ENCODE measurements at regions not wholly inside any gene's neighbourhood (a gene's known extent, or its start where the extent isn't known, plus 50 kb on each side); places are given as distances from the start of the nearest gene placed in this dataset.

DNA sequence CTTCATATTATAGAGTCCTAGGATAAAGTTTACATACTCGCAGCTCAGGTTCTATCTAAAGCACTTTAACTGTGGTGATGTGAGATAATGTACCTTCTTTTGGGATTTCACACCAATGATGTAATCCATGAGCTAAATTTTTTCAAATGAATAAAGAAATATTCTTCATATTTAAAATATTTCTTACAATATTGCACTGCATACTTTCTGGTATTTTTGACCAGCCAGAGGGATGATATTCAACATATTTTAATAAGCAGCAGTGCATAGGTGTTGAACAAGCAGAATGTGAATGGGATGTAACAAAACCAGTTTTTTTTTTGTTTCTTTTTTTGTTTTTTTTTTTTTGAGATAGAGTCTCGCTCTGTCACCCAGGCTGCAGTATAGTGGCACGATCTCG, 73.2 kb upstream of the TRIM24 start:
- Histone ChIP-seq H3K9me3 (no peaks in the 10 kb centered on the region), H3K4me3 (no peak overlapping the region), H3K36me3 (no peaks in the 10 kb centered on the region), H3K4me1 (replicated peaks) (no peaks in the 10 kb centered on the region), H3K27ac (no peak overlapping the region), H3K27me3 (replicated peaks; ENCODE audit: insufficient read depth) (no peaks in the 10 kb centered on the region)
- WGBS = 89% methylated on average over 4 of the region's 4 CpGs
- TF ChIP-seq CTCF (IDR thresholded peaks at IDR 0.05) = no peak
- no peak for TF ChIP-seq POLR2A (IDR thresholded peaks at IDR 0.05)
- no peak for TF ChIP-seq POLR2AphosphoS5 (IDR thresholded peaks at IDR 0.05)
- intact Hi-C loops (cut with DNase I) = no loop called here
- DNase-seq (ENCODE audit: low spot score) = no peak

DNA sequence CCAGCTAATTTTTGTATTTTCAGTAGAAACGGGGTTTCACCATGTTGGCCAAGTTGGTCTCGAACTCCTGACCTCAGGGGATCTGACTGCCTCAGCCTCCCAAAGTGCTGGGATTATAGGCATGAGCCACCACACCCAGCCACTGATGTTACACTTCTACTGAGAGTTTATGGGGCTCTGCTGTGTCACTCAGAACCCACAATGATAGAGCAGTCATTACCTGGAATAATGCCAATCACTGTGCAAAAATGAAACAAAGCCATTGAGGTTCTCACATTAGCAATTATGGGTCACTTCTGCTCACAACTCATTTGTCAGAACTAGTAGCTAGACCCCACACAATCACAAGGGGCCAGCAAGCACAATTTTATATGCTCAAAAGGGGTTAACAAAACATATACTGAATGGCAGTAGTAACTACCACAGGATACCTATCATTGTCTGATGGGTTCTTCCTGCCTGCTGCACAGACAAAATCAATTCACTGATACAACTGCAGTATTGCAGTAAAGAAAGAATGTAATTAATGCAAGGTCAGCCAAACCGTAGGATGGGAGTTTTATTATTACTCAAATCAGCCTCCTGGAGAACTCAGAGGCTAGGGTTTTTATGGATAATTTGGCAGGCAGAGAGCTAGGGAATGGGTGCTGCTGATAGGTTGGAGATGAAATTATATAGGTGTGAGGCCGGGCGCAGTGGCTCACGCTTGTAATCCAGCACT, 72.1 kb upstream of the TRIM24 start:
- Histone ChIP-seq H3K27me3 (replicated peaks; ENCODE audit: insufficient read depth) (no peaks in the 10 kb centered on the region), H3K4me3 (no peak overlapping the region), H3K4me1 (replicated peaks) (no peaks in the 10 kb centered on the region), H3K27ac (no peak overlapping the region), H3K9me3 (no peaks in the 10 kb centered on the region), H3K36me3 (no peaks in the 10 kb centered on the region)
- intact Hi-C loops (cut with DNase I) = no loop called here
- TF ChIP-seq CTCF (IDR thresholded peaks at IDR 0.05) = no peak
- no peak for TF ChIP-seq POLR2A (IDR thresholded peaks at IDR 0.05)
- TF ChIP-seq POLR2AphosphoS5 (IDR thresholded peaks at IDR 0.05) = no peak
- DNase-seq (ENCODE audit: low spot score) = no peak
- 95% methylated on average over 6 of the region's 6 CpGs for WGBS

DNA sequence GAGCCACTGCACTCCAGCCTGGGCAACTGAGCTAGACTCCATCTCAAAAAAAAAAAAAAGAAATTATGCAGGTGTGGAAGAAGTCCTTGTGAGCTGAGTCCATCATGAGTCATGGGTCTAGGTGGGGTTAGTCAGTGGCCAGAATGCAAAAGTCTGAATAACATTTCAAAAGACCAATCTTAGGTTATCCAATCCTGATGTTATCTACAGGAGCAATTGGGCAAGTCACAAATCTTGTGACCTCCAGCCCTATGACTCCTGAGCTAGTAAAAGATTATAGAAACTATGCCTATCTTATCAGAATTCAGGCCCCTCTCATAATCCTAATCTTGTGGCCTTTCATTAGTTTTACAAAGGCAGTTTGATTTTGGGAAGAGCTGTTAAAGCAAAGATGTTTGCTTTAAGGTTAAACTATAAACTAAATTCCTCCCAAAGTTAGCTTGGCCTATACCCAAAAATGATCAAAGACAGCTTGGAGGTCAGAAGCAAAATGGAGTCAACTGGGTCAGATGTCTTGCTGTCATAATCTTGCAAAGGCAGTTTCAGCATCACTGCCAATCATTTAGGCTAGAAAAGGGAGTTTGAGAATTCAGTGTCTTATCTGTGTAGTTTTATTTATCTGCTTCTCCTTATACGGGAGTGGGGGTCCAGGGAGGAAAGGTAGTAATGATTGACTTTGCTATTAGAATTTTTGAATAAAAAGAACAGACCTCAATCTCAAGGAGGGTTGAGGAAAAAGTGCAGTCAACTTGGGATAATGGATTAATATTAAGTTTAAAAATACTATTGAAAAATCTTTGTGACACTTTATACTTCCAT, 71.2 kb upstream of the TRIM24 start:
- intact Hi-C loops (cut with DNase I) = no loop called here
- WGBS = 17% methylated on average over 1 of the region's 1 CpG
- no peak overlapping the region for H3K4me3 ChIP-seq

DNA sequence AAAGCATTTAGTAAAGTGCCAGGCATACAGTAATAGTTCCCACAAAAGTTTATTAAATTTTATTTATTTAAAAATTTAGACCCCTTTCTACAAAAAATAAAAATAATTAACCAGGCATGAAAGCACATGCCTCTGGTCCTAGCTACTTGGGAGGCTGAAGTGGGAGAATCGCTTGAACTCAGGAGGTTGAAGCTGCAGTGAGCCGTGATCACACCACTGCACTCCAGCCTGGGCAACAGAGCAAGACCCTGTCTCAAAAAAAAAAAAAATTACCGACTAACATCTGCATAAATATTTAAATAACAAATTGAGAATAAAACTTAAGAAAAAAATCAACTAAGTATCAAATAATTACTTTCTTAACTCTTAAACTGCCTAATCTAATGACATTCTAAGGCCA, 64.3 kb upstream of the TRIM24 start:
- Histone ChIP-seq H3K9me3 (no peaks in the 10 kb centered on the region), H3K27me3 (replicated peaks; ENCODE audit: insufficient read depth) (no peaks in the 10 kb centered on the region), H3K4me1 (replicated peaks) (no peaks in the 10 kb centered on the region), H3K27ac (no peak overlapping the region), H3K4me3 (no peak overlapping the region), H3K36me3 (no peaks in the 10 kb centered on the region)
- no peak for DNase-seq (ENCODE audit: low spot score)
- 59% methylated on average over 3 of the region's 3 CpGs for WGBS
- intact Hi-C loops (cut with DNase I) = no loop called here
- TF ChIP-seq CTCF (IDR thresholded peaks at IDR 0.05) = no peak
- no peak for TF ChIP-seq POLR2A (IDR thresholded peaks at IDR 0.05)
- no peak for TF ChIP-seq POLR2AphosphoS5 (IDR thresholded peaks at IDR 0.05)

More for the DNA sequence above, 71.2 kb upstream of the TRIM24 start:
- DNase-seq (ENCODE audit: low spot score) = no peak
- Histone ChIP-seq H3K9me3 (no peaks in the 10 kb centered on the region), H3K4me1 (replicated peaks) (no peaks in the 10 kb centered on the region), H3K36me3 (no peaks in the 10 kb centered on the region), H3K27ac (no peak overlapping the region), H3K27me3 (replicated peaks; ENCODE audit: insufficient read depth) (no peaks in the 10 kb centered on the region)
- TF ChIP-seq POLR2A (IDR thresholded peaks at IDR 0.05) (no peak), POLR2AphosphoS5 (IDR thresholded peaks at IDR 0.05) (no peak), CTCF (IDR thresholded peaks at IDR 0.05) (no peak)
